ENCODE measurements at regions not wholly inside any gene's neighbourhood (a gene's known extent, or its start where the extent isn't known, plus 50 kb on each side); places are given as distances from the start of the nearest gene placed in this dataset.
"Not testable (repeated sequence)": the region's sequence is repeated elsewhere in the genome, so short reads cannot be mapped to it uniquely, and the experiment has no call there.

- DNase-seq (ENCODE audit: low spot score): no peak
Measured at GRCh38 chr12:104906695-104907094, 51.4 kb downstream of the SLC41A2 start.

- DNase-seq (ENCODE audit: low spot score): not testable (repeated sequence)
Measured at GRCh38 chr12:104905446-104905845, 52.6 kb downstream of the SLC41A2 start.

DNA sequence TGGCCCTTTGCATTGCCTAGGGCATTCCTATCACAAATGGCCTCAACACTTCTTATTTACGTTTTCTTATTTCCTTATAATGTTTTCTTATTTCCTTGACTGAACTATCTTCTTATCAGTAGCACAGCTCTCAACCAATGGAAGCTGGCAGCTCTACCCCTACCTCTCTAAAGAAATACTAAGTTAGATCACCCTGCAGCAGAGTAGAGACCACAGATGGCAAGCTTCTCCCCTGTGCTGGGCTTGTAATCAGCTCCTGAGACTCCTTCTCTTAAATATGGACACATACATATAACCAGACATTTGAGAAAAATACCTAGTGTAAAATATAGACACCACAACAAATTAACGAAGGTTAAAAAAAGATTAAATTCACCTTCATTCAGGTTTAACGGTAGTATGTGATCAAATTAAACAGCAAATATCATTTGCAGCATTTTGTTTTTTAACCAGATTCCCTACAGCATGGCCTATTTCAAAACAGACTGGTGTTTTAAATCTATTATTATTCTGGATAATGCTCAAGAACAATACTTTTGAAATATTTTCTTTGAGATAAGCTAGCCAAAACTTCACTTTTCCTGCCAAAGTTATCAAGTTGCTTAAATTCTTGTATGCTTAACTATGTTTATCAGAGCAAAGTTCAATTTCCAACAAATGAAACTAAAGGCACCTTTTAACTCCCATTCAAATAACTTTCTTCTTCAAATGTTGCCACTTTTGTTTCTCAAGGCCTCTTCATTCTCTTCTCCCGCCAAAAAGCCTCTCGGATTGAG, 54.3 kb downstream of the SLC41A2 start:
- no peak for DNase-seq (ENCODE audit: low spot score)

- no peak for DNase-seq (ENCODE audit: low spot score)
Measured at GRCh38 chr12:104902125-104902524, 56.0 kb downstream of the SLC41A2 start.

DNA sequence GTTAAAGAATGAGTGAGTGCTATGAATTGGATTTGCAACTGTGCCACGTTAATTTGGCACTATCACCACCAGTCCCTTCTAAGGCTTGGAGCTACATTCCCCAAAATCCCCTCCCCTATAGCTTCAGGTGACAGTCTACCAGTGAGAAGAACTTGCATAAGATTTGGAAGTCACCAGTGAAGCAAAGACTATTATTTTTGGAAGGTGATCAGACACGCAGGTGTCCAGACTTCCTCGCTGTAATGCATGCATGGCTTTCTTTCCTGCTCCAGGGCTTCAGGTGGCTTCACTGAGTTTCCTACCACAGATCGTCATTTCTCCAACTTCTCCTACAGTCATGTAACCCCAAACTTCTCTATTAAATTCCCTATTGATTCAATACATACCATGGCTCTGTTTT, 61.4 kb downstream of the SLC41A2 start:
- DNase-seq (ENCODE audit: low spot score): no peak

DNA sequence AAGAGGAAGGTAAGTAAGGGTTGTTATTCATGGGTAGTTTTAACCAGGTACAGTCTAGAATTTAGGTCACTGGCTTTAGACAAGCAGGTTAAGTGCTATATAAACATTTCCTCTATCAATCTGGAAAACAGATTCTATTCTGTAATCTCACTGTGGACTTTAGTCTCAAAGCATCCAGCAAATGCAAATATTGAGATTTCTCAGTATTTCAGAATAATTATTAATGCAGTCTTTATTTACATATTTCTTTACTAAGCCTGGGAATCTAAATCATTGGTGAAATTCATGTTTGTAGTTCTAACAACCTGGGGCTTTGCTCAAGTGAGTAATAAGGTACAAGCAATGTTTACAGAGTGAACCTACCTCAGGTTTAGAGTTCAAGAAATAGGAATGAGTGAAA, 61.9 kb downstream of the SLC41A2 start:
- no peak for DNase-seq (ENCODE audit: low spot score)

DNA sequence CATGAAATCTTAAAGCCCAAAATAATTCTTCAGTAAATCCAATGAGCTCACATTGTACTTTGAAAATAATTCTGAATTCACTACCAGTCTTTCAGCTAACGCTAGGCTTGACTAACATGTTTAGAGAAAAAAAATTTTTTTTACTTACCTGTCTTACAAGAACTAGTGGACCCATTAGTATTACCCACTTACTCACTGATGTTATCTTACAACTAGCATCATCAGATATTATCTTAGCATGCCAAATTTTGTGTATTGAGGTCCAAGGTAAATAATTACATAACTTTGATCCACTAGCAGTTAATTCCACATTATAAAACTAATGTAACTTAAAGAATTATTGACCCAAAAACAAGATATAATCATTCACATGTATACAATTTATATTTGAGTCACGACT, 62.7 kb downstream of the SLC41A2 start:
- DNase-seq (ENCODE audit: low spot score): no peak

- DNase-seq (ENCODE audit: low spot score): no peak
Measured at GRCh38 chr12:104890476-104891096, 67.5 kb downstream of the SLC41A2 start.

DNA sequence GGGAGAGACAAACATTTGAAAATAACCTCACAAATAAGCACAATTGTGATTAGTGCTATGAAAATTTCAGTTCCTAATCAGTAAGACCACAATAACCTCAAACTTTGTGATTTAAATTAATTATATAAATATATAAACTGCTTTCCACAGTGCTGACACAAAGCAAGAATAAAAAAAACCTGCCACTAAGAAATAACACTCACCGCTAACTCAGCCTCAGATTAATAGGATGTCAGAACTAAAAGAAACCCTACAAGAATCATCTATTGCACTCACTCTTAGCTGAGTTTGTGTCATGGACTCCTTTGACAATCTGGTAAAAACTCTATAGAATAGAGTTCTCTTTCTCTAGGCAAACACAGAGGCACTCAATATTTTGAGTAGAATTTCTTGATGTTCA, 68.4 kb downstream of the SLC41A2 start:
- no peak for DNase-seq (ENCODE audit: low spot score)

GRCh38 chr12:104888892-104889291, 69.2 kb downstream of the SLC41A2 start:
- DNase-seq (ENCODE audit: low spot score): no peak

DNA sequence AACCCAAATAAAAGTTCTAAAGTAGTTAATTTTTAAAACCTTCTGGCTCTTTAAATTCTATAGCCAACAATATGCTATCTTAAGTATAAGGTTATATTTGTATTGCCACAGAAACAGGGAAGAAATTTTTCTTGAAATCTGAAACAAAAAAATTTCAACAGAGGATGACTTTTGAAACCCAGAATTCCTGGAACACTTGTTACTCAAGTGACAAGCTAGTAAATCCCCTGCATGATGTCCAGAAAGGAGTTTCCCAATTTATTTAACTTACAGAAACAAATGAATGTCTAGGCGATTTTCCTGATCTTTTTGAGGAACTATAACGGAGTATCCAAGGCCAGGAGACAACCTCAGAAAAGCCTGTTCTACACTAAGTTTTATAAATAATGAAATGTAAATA, 69.6 kb downstream of the SLC41A2 start:
- DNase-seq (ENCODE audit: low spot score): no peak

DNA sequence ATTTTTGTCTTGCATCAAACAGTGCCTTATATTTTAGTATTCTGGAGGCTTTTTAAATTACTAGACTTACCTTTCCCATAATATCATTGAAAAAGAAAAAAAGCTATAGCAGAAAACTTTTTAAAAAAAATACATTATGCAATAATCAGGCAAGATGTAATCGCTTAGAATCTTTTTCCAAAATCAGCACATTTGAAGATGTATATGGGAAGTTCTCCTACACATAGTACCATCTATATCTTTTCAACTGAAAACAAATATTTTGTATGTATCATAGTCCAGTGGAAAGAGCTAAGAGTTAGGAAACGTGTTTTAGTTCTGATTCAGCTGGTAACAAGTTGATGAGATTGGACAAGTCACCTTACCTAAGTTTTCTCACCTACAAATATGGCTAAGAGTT, 70.6 kb downstream of the SLC41A2 start:
- DNase-seq (ENCODE audit: low spot score): no peak

DNA sequence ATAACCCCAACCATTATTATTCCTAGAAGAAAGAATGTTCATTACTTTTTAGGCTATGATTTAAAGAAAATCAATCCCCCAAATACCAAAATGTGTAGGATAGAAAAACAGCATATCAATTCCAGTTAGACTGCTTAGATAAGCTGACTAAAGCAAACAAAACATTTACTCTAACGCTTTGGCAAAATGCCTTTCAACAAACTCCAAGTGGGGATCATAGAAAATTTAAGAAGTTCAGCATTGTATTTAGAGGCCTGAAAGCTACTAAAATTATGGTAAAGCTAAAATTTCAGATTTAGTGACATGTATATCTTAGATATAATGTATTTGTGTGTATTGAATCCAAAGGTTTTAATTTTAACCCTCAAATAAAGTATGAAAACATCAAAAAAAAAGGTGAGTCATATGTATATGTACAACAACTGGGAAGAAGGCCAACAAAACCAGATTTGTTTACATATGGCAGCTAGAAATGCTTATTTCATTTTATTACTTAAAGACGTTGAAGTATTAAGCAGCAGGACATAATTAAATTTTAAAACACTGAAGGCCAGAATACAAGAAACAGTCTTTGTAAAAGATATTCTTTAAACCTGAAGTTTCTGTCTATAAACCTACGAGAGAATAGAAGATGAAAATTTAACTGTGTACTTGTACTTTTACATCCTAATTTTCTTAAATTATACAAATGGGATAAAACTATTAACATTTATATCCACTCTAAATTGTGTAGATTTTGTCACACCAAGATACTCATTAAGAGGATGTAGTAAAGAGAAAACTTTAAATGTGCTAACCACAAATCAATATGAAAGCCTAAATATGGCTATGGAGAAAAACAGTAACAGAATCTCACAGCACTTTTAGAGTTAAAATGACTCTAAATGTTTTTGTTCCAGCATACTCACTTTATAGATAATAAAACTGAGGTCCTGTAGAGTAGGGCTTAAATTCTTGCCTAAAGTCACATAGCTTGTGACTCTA, 71.4 kb downstream of the SLC41A2 start:
- DNase-seq (ENCODE audit: low spot score): no peak

GRCh38 chr12:104878858-104879257, 79.2 kb downstream of the SLC41A2 start:
- DNase-seq (ENCODE audit: low spot score): not testable (repeated sequence)

- peak; percentile 48 for DNase-seq (ENCODE audit: low spot score)
Measured at GRCh38 chr12:104877103-104877705, 80.9 kb downstream of the SLC41A2 start.

- DNase-seq (ENCODE audit: low spot score): no peak
Measured at GRCh38 chr12:104873374-104873773, 84.7 kb downstream of the SLC41A2 start.

DNA sequence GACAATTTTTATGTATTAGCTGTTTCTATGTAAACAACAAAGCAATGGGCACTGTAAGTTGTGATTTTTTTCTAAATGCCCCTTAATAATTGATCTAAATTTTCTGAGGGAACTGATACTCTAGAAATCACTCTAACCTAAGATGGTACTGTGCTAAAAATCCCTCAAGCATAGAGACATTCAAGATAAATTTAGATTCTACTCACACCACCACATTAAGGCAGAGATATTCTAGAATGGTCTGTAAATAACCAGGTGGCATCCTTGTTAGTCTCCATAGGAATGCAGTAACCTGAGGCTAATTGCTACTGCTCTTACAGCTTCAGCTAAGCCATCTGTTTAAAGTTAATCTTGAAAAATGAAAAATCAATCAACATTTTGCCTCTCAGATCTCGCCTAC, 87.3 kb downstream of the SLC41A2 start:
- DNase-seq (ENCODE audit: low spot score): no peak

DNA sequence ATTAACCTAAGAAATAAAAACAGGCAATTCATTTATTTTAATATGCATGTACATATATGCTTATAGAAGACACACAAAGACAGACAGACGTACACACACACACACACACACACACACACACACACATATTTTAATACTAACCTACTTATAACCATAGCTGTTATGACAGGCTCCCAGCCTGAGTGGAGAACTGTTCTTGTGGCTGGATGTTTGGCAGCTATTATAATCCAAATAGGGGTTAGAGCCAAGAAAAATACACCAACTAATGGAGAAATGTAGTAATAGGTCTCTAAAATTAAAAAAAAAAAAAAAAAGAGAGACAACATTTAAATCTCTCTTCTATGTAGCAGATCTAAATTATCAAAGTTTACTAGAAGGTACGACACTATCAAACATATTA, 91.8 kb downstream of the SLC41A2 start:
- DNase-seq (ENCODE audit: low spot score): no peak

DNA sequence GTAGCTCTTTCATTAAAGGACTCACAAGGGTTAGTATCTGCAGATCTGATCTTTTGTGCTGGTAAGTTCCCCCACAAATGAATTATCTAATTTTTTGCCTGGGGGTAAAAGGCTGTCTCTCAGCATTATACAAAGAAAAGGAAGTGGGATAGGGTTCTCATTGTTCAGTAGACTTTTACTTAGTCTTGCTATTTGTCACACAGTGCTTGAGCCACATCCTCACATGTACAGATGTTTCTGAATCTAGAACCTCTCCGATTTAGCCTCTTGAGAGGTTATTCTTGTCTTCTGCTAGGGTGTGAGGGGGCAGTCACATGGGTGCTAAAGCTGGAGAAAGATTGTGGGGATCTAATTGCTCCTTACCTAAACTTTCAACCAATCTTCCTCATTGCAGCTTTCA, 93.0 kb downstream of the SLC41A2 start:
- DNase-seq (ENCODE audit: low spot score): no peak

- DNase-seq (ENCODE audit: low spot score): no peak
Measured at GRCh38 chr12:104864668-104865067, 93.4 kb downstream of the SLC41A2 start.

- DNase-seq (ENCODE audit: low spot score): no peak
Measured at GRCh38 chr12:104863296-104863948, 94.7 kb downstream of the SLC41A2 start.

All from hematopoietic multipotent progenitor cell treated with erythropoietin and hydrocortisone succinate and interleukin-3 and kit ligand, for 17 days (in vitro differentiated cells).